Activated naive CD4-positive, alpha-beta T cell treated with anti-CD3 and anti-CD28 coated beads, Interleukin-2, amount 10 ng/mL, durations not matched to agents 7 days and 5 days (primary cell): ENCODE measurements at regions not wholly inside any gene's neighbourhood (a gene's known extent, or its start where the extent isn't known, plus 50 kb on each side); places are given as distances from the start of the nearest gene placed in this dataset.
"Not testable (repeated sequence)": the region's sequence is repeated elsewhere in the genome, so short reads cannot be mapped to it uniquely, and the experiment has no call there.

Source experiments
- CTCF ChIA-PET: fragments of 350-600 bp; sonication (Branson Sonifier 250); formaldehyde crosslinking; loops from one replicate; lab custom pipeline; 2021; ENCODE audit warnings: antibody characterized with exemption; lab: Charles Lee
- DNase-seq: peaks from one replicate; pipeline ENCODE4 v3.0.0-alpha.2; 2020
- H3K27ac Mint-ChIP-seq: one replicate; pipeline ENCODE4 v1.8.0; 2021; ENCODE audit warnings: mild to moderate bottlenecking, moderate library complexity, mixed read lengths
- H3K27me3 Mint-ChIP-seq: one replicate; pipeline ENCODE4 v1.8.0; 2021; ENCODE audit warnings: mild to moderate bottlenecking, mixed read lengths
- H3K36me3 Mint-ChIP-seq: one replicate; pipeline ENCODE4 v1.8.0; 2021; ENCODE audit warnings: mixed read lengths
- H3K4me1 Mint-ChIP-seq: one replicate; pipeline ENCODE4 v1.8.0; 2021; ENCODE audit warnings: mixed read lengths
- H3K4me3 Mint-ChIP-seq: one replicate; pipeline ENCODE4 v1.8.0; 2021; ENCODE audit warnings: mild to moderate bottlenecking, moderate library complexity, mixed read lengths
- H3K9me3 Mint-ChIP-seq: one replicate; pipeline ENCODE4 v1.8.0; 2021; ENCODE audit warnings: mixed read lengths

DNA sequence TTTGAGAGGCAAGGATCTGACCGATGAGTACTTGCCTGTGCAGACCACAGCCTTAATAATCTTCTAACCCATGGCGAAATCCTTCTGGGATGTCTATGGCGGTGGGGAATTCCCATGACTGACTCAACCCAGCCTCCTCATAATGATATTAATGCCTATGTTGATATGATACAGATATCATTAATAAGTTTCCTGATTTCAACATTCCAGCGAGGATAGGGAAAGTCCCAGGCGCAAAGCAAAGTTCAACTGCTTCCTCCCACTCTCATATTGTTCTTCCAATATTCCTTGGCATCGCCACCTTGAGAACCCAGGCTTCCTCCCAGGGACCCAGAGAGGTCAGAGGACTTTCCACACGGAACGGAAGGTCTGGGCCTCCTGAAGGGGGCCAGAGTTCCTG lies 110.3 kb upstream of the TMEM45B start:
- H3K4me3 Mint-ChIP-seq: no peak overlapping the region
- no peak overlapping the region for H3K27ac Mint-ChIP-seq
- H3K9me3 Mint-ChIP-seq: no peaks in the 10 kb centered on the region
- H3K36me3 Mint-ChIP-seq: no peaks in the 10 kb centered on the region
- peaks cover 6% of the 10 kb centered on the region for H3K27me3 Mint-ChIP-seq
- no peaks in the 10 kb centered on the region for H3K4me1 Mint-ChIP-seq
- no peak for DNase-seq
- CTCF ChIA-PET: no interaction called here

DNA sequence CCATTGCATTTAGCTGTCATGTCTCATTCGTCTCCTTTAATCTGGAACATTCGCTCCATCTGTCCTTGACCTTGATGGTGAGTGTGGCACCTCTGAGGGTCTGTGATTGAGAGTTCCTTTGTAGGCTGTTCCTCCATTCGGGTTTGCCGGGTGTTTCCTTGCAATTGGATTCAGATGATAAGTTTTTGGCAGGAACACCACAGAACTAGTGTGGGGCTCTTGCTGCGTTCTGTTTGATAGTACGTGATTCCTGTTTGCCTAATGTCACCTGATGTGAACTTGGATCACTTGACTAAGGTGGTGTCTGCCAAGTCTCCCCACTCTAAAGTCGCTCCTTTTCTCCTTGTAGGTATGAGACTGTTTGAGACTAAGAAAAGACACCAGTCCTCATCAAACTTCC lies 109.7 kb upstream of the TMEM45B start:
- Mint-ChIP-seq H3K9me3 (no peaks in the 10 kb centered on the region), H3K27me3 (peaks cover 4% of the 10 kb centered on the region), H3K4me1 (no peaks in the 10 kb centered on the region), H3K36me3 (no peaks in the 10 kb centered on the region), H3K4me3 (no peak overlapping the region), H3K27ac (no peak overlapping the region)
- no peak for DNase-seq
- CTCF ChIA-PET: no interaction called here

DNA sequence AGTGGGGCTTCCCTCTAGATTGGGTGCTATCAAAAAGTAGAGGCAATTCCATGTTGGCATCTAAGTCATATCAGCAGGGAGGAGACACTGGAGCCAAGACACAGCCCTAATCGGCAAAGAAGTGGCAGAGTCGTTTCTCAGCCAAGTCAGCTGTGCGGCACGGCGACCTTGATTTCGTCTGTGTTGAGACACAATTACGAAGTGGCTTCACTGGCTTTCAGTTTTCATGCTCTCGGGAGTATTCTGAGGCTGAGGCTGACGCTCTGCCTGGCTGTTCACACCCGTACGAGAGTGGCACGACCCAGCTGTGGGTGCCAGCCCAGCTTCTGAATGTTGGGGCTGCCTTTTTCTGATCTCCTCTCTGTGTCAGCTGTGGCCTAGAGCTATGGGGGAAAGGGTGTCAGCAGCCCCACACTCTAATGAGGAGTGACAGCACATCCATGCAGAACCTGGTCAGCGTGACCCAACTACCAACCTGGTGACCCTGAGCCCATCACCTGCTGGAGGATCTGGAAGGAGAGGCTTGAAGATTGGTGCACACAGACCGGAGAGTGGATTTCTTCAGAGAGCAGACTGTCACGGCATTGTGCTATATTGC lies 105.7 kb upstream of the TMEM45B start:
- Mint-ChIP-seq H3K36me3 (no peaks in the 10 kb centered on the region), H3K4me3 (no peak overlapping the region), H3K4me1 (no peaks in the 10 kb centered on the region), H3K27ac (no peak overlapping the region), H3K9me3 (no peaks in the 10 kb centered on the region), H3K27me3 (peaks cover 4% of the 10 kb centered on the region)
- CTCF ChIA-PET: no interaction called here
- no peak for DNase-seq

DNA sequence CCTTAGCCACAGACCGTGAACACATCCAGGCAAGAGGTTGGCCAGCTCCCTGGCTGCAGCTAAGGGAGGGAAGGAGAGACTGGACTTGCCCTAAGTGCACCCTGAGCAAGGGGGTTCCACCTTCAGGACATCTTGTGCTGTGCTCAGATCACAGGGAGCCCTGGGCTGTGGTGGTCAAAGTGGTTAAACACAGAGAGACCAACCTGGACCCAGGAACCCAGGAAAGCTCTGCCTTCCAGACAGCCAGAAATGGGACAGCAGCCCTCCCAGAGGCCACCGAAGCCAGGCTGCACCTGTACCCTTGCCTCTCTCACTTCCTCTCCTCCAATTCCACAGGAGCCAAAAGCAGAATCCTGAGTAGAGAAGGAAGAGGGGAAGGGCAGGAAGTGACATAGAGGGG lies 105.2 kb upstream of the TMEM45B start:
- Mint-ChIP-seq H3K4me3 (no peak overlapping the region), H3K27me3 (peaks cover 4% of the 10 kb centered on the region), H3K27ac (no peak overlapping the region), H3K9me3 (no peaks in the 10 kb centered on the region), H3K4me1 (no peaks in the 10 kb centered on the region), H3K36me3 (no peaks in the 10 kb centered on the region)
- DNase-seq: no peak
- CTCF ChIA-PET: no interaction called here

DNA sequence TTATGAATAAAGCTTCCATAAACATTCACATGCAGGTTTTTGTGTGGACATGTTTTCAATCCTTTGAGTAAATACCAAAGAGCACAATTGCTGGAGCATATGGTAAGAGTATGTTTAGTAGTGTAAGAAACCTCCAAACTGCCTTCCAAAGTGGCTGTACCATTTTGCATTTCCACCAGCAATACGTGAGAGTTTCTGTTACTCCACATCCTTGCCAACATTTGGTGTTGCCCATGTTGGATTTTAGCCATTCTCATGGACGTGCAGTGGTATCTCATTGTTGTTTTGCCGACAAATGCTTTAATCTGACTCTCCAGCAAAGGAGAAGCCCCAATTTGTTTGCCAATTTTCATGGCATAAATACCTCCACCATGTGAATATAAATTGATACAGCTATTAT lies 103.9 kb upstream of the TMEM45B start:
- no peaks in the 10 kb centered on the region for H3K4me1 Mint-ChIP-seq
- H3K9me3 Mint-ChIP-seq: no peaks in the 10 kb centered on the region
- H3K27me3 Mint-ChIP-seq: peaks cover 9% of the 10 kb centered on the region
- H3K27ac Mint-ChIP-seq: no peak overlapping the region
- no peaks in the 10 kb centered on the region for H3K36me3 Mint-ChIP-seq
- CTCF ChIA-PET: interaction anchor here (1.2 kb wide), 1 partner anchor 39 kb away, joined by 3 read pairs; no protein-coding TSS in a partner anchor
- H3K4me3 Mint-ChIP-seq: no peak overlapping the region
- DNase-seq: no peak

DNA sequence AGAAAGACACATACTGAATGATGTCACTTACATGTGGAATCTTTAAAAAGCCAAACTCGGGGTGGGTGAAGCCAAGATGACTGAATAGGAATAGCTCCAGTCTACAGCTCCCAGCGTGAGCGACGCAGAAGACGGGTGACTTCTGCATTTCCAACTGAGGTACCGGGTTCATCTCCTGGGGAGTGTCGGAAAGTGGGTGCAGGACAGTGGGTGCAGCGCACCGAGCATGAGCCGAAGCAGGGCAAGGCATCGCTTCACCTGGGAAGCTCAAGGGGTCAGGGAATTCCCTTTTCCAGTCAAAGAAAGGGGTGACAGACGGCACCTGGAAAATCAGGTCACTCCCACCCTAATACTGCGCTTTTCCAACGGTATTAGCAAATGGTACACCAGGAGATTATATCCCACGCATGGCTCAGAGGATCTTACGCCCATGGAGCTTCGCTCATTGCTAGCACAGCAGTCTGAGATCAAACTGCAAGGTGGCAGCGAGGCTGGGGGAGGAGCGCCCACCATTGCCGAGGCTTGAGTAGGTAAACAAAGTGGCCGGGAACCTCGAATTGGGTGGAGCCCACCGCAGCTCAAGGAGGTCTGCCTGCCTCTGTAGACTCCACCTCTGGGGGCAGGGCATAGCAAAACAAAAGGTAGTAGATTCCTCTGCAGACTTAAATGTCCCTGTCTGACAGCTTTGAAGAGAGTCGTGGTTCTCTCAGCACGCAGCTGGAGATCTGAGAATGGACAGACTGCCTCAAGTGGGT lies 103.0 kb upstream of the TMEM45B start:
- CTCF ChIA-PET: interaction anchor here (1.2 kb wide), 1 partner anchor 38 kb away, joined by 3 read pairs; no protein-coding TSS in a partner anchor
- not testable (repeated sequence) for H3K4me3 Mint-ChIP-seq, H3K27ac Mint-ChIP-seq, H3K36me3 Mint-ChIP-seq, DNase-seq, H3K27me3 Mint-ChIP-seq, H3K9me3 Mint-ChIP-seq, H3K4me1 Mint-ChIP-seq

DNA sequence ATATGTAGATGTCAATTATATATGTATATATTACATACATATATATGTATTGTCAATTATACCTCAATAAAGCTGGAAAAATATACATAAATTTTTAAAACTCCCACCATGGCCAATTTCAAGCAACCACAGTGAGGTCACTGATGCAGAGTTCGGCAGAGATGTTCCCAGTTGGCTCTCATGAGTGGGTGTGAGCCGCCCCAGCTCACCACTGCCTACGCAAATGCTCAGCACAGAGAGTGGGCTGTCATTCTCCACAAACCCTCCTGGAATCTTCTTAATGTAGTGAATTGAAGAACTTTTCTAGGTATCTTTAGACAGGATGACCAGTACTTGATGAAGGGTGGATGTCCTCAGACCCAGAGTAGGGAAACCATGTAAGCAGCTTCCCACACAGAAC lies 96.6 kb upstream of the TMEM45B start:
- H3K4me3 Mint-ChIP-seq: no peak overlapping the region
- peaks cover 6% of the 10 kb centered on the region for H3K27me3 Mint-ChIP-seq
- CTCF ChIA-PET: no interaction called here
- H3K4me1 Mint-ChIP-seq: peaks cover 12% of the 10 kb centered on the region
- H3K9me3 Mint-ChIP-seq: no peaks in the 10 kb centered on the region
- no peak overlapping the region for H3K27ac Mint-ChIP-seq
- H3K36me3 Mint-ChIP-seq: no peaks in the 10 kb centered on the region
- DNase-seq: no peak

DNA sequence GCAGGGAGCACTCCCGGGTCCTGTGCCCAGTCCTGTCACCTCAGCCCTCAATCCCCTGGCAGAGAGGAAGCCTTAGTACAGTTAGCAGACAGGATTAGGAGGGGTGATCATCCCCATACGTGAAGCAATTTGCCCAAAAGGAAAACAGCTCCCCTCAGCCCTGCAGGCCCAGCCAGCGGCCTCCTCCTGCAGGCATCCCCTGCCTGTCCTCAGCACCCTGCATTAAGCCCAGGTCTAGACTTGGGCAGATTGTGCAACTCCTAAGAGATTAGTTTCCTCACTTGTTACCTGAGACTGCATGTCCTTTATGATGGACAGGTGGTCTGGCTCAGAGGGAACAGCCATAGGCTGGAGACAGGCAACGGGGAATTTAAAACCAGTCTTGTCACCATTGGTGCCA lies 95.5 kb upstream of the TMEM45B start:
- CTCF ChIA-PET: interaction anchor here (0.7 to 0.8 kb wide), 3 partner anchors 18 to 344 kb away, joined by 3 read pairs; no protein-coding TSS in a partner anchor
- Mint-ChIP-seq H3K4me1 (peaks cover 12% of the 10 kb centered on the region), H3K9me3 (no peaks in the 10 kb centered on the region), H3K36me3 (no peaks in the 10 kb centered on the region), H3K27me3 (peaks cover 6% of the 10 kb centered on the region), H3K4me3 (no peak overlapping the region), H3K27ac (no peak overlapping the region)
- DNase-seq: no peak

DNA sequence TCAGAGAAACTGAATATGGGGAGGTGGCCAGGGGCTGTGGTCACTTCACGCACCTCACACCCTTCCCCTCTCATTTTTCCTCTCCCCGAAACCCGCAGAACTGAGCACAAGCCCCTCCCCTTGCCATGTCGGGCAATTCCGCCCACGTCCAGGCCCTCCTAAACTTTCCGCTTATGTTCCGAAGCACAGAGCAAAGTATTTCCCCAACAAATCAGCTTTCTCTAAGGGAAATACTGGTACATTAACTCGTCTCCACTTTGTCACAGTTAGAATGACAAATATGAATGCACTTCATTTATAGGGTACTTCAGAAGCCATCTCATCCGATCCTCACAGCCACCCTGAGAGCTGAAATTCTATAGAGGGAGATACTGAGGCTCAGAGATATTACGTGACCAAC lies 94.7 kb upstream of the TMEM45B start:
- Mint-ChIP-seq H3K27me3 (peaks cover 6% of the 10 kb centered on the region), H3K4me3 (no peak overlapping the region), H3K4me1 (peaks cover 12% of the 10 kb centered on the region), H3K27ac (no peak overlapping the region), H3K9me3 (no peaks in the 10 kb centered on the region), H3K36me3 (no peaks in the 10 kb centered on the region)
- CTCF ChIA-PET: no interaction called here
- DNase-seq: no peak

DNA sequence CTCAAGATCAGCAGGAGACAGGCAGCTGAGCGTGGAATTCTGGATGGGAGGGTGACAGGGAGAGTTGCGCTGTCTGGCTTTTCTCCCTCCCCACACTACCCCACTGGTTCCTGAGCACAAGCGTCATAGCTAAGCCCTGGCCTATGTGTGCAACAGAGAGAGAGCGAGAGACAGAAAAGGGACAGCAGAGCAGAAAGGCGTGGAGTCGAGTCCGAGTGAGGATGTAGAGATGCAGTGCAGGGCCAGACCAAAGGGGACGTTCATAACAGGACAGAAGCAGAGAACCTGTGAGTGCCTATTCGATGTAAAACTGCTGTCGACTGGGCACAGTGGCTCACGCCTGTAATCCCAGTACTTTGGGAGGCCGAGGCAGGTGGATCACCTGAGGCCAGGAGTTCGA lies 94.0 kb upstream of the TMEM45B start:
- Mint-ChIP-seq H3K27ac (no peak overlapping the region), H3K27me3 (no peaks in the 10 kb centered on the region), H3K9me3 (no peaks in the 10 kb centered on the region), H3K4me1 (peaks cover 12% of the 10 kb centered on the region), H3K36me3 (no peaks in the 10 kb centered on the region), H3K4me3 (no peak overlapping the region)
- no peak for DNase-seq
- CTCF ChIA-PET: interaction anchor here (1.5 kb wide), 1 partner anchor 29 kb away, joined by 4 read pairs; no protein-coding TSS in a partner anchor

DNA sequence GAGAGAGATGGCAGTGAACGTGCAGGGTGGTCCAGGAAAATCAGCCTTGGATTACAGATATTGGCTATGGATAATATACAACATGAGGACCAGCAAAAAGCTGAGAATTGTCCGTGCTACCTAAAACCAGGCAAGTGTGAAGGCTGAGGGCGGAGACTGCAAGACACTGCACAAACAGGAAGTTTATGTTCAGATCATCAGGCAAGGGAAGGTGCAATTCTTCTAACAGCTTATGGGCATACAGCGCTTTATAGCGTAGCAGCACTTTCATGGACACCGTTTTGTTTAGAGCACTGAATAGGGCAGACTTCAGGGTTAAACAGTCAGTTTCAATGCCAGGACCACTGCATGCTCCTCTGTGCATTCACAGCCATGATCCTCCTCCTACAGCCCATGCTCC lies 93.1 kb upstream of the TMEM45B start:
- peaks cover 12% of the 10 kb centered on the region for H3K4me1 Mint-ChIP-seq
- no peaks in the 10 kb centered on the region for H3K36me3 Mint-ChIP-seq
- CTCF ChIA-PET: interaction anchor here (1.5 kb wide), 1 partner anchor 28 kb away, joined by 4 read pairs; no protein-coding TSS in a partner anchor
- no peaks in the 10 kb centered on the region for H3K9me3 Mint-ChIP-seq
- H3K4me3 Mint-ChIP-seq: no peak overlapping the region
- DNase-seq: no peak
- no peaks in the 10 kb centered on the region for H3K27me3 Mint-ChIP-seq
- no peak overlapping the region for H3K27ac Mint-ChIP-seq

DNA sequence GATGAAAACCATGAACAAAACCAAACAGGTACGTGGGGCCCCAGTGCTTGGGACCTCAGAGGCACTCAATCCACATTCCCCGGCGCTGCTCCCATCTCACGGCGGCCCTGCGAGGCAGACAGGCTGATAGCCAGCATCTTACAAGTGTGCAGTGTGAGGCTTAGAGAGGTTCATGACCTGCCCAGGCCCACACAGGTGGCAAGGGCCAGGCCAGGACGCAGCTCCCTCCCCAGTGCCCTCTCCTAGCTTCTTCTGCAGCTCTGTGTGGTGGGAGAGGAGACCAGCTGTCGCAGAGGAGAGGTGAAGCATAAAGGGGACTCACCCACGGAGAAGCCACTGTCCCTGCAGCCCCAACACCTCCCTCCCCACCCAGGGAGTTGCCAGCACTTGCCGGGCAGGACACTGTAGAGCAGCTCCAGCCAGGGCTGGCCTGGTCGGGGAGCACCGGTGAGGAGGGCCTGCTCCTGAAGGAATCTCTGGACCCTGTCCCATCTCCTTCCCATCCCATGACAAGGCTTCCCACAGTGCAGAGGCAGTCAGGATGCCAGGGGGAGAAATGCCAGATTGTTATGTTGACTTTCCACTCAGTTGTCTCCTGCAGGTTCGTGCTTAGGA lies 92.4 kb upstream of the TMEM45B start:
- CTCF ChIA-PET: interaction anchor here (0.8 to 1.5 kb wide), 2 partner anchors 17 to 27 kb away, joined by 3 to 4 read pairs; no protein-coding TSS in a partner anchor
- Mint-ChIP-seq H3K36me3 (no peaks in the 10 kb centered on the region), H3K27me3 (no peaks in the 10 kb centered on the region), H3K4me1 (peaks cover 12% of the 10 kb centered on the region), H3K27ac (no peak overlapping the region), H3K9me3 (no peaks in the 10 kb centered on the region), H3K4me3 (no peak overlapping the region)
- no peak for DNase-seq

DNA sequence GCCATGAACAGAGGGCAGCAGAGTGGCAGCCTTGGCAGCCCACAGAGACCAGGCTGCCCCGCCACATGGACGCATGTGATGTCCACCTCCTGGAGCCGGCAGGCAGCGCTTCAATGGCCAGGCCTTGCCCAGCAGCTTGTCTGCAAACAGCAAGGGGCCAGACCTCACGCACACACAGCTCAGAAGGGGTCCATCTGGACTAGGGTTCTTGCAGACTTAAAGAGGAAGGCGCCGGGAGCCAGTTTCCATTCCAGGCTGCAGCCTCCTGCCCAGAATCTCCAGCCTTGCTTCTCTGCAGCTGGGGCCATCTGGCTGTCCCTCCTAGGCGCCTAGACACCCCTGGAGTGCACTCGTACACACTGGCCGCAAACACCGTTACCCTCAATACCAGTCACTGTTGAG lies 91.9 kb upstream of the TMEM45B start:
- CTCF ChIA-PET: interaction anchor here (0.5 to 0.8 kb wide), 2 partner anchors 17 to 894 kb away, joined by 3 read pairs; no protein-coding TSS in a partner anchor

DNA sequence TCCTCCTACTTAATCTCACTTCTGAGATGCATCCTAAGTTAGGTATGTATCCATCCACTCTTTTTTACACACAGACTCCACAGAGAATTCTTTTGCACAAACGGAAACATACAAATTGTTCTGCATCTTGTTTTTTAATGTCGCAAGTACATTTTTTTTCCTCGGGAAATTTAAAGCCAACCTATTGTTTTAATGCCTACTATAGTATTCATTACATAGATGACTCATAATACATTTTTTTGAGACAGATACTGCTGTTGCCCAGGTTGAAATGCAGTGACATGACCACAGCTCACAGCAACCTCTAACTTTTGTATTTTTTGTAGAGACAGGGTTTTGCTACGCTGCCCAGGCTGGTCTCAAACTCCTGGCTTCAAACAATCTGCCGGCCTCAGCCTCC lies 90.8 kb upstream of the TMEM45B start:
- no peak overlapping the region for H3K27ac Mint-ChIP-seq
- H3K4me3 Mint-ChIP-seq: no peak overlapping the region
- no peak for DNase-seq
- H3K9me3 Mint-ChIP-seq: no peaks in the 10 kb centered on the region
- H3K36me3 Mint-ChIP-seq: no peaks in the 10 kb centered on the region
- peaks cover 5% of the 10 kb centered on the region for H3K27me3 Mint-ChIP-seq
- peaks cover 12% of the 10 kb centered on the region for H3K4me1 Mint-ChIP-seq
- CTCF ChIA-PET: no interaction called here

More for the DNA sequence above, 91.9 kb upstream of the TMEM45B start:
- DNase-seq: no peak
- H3K9me3 Mint-ChIP-seq: no peaks in the 10 kb centered on the region
- H3K4me1 Mint-ChIP-seq: peaks cover 12% of the 10 kb centered on the region
- H3K27me3 Mint-ChIP-seq: no peaks in the 10 kb centered on the region
- no peak overlapping the region for H3K27ac Mint-ChIP-seq
- no peak overlapping the region for H3K4me3 Mint-ChIP-seq
- no peaks in the 10 kb centered on the region for H3K36me3 Mint-ChIP-seq
